H9 (cell line): ENCODE measurements at regions not wholly inside any gene's neighbourhood (a gene's known extent, or its start where the extent isn't known, plus 50 kb on each side); places are given as distances from the start of the nearest gene placed in this dataset.

Experiments
- DNase-seq: peaks from one replicate; pipeline ENCODE4 v3.0.0-alpha.2; 2017
- H2AFZ ChIP-seq: one replicate; pipeline ENCODE4 v1.6.1; 2013; ENCODE audit warnings: mild to moderate bottlenecking, low read length, control low read depth, moderate library complexity
- H2AK5ac ChIP-seq: 2 replicates; pipeline ENCODE4 v1.6.1; 2013; ENCODE audit warnings: low read length, control low read depth, mixed read lengths; ENCODE audit not compliant: insufficient read length
- H2BK120ac ChIP-seq: one replicate; pipeline ENCODE4 v1.6.1; 2013; ENCODE audit warnings: low read depth, mild to moderate bottlenecking, low read length, control low read depth, inconsistent platforms; ENCODE audit not compliant: poor library complexity, severe bottlenecking
- H2BK12ac ChIP-seq: 2 replicates; pipeline ENCODE4 v1.6.1; 2013; ENCODE audit warnings: low read length, control low read depth, mixed read lengths, low read depth; ENCODE audit not compliant: insufficient read length
- H2BK15ac ChIP-seq: 2 replicates; pipeline ENCODE4 v1.6.1; 2013; ENCODE audit warnings: low read depth, low read length, control low read depth
- H2BK20ac ChIP-seq: one replicate; pipeline ENCODE4 v1.6.1; 2013; ENCODE audit warnings: low read depth, mild to moderate bottlenecking, low read length, control low read depth, inconsistent platforms; ENCODE audit not compliant: poor library complexity, severe bottlenecking
- H2BK5ac ChIP-seq: 2 replicates; pipeline ENCODE4 v1.6.1; 2013; ENCODE audit warnings: low read length, control low read depth, mixed read lengths; ENCODE audit not compliant: insufficient read length
- H3K14ac ChIP-seq: 2 replicates; pipeline ENCODE4 v1.6.1; 2013; ENCODE audit warnings: low read length, control low read depth; ENCODE audit not compliant: insufficient read depth
- H3K18ac ChIP-seq: 2 replicates; pipeline ENCODE4 v1.6.1; 2013; ENCODE audit warnings: low read depth, mild to moderate bottlenecking, mixed read lengths, low read length, control low read depth; ENCODE audit not compliant: insufficient read length
- H3K23ac ChIP-seq: 2 replicates; pipeline ENCODE4 v1.6.1; 2013; ENCODE audit warnings: low read length, control low read depth, mixed read lengths, low read depth; ENCODE audit not compliant: insufficient read length
- H3K23me2 ChIP-seq: 2 replicates; pipeline ENCODE4 v1.6.1; 2013; ENCODE audit warnings: low read depth, mild to moderate bottlenecking, mixed read lengths, low read length, control low read depth; ENCODE audit not compliant: insufficient read length, poor library complexity, severe bottlenecking
- H3K27ac ChIP-seq: 2 replicates; pipeline ENCODE4 v1.5.1; 2013; ENCODE audit warnings: low read length, control low read depth, mixed read lengths, low read depth; ENCODE audit not compliant: insufficient read length
- H3K27me3 ChIP-seq: 2 replicates; pipeline ENCODE4 v1.6.1; 2013; ENCODE audit warnings: low read length, control low read depth, inconsistent platforms; ENCODE audit not compliant: insufficient read depth
- H3K4ac ChIP-seq: 2 replicates; pipeline ENCODE4 v1.6.1; 2013; ENCODE audit warnings: low read depth, mild to moderate bottlenecking, control low read depth, inconsistent platforms, low read length, moderate library complexity
- H3K4me1 ChIP-seq: 2 replicates; pipeline ENCODE4 v1.6.1; 2013; ENCODE audit warnings: low read length, control low read depth, inconsistent platforms; ENCODE audit not compliant: insufficient read depth
- H3K4me2 ChIP-seq: 2 replicates; pipeline ENCODE4 v1.6.1; 2013; ENCODE audit warnings: low read length, control low read depth, mixed read lengths; ENCODE audit not compliant: insufficient read length, insufficient read depth
- H3K56ac ChIP-seq: 2 replicates; pipeline ENCODE4 v1.6.1; 2013; ENCODE audit warnings: low read depth, mild to moderate bottlenecking, mixed read lengths, low read length, control low read depth; ENCODE audit not compliant: insufficient read length
- H3K79me1 ChIP-seq: 2 replicates; pipeline ENCODE4 v1.6.1; 2013; ENCODE audit warnings: low read depth, mild to moderate bottlenecking, moderate library complexity, low read length, control low read depth, inconsistent platforms; ENCODE audit not compliant: insufficient read depth, poor library complexity, severe bottlenecking
- H3K79me2 ChIP-seq: 2 replicates; pipeline ENCODE4 v1.6.1; 2013; ENCODE audit warnings: low read length, control low read depth, inconsistent platforms; ENCODE audit not compliant: insufficient read depth
- H3K9ac ChIP-seq: 2 replicates; pipeline ENCODE4 v1.6.1; 2013; ENCODE audit warnings: low read length, control low read depth, mixed read lengths; ENCODE audit not compliant: insufficient read length; ENCODE audit errors: extremely low read depth
- H3K9me3 ChIP-seq: one replicate; pipeline ENCODE4 v1.6.1; 2013; ENCODE audit warnings: low read depth, low read length, inconsistent platforms; ENCODE audit not compliant: control insufficient read depth
- H3T11ph ChIP-seq: one replicate; pipeline ENCODE4 v1.6.1; 2013; ENCODE audit warnings: mild to moderate bottlenecking, low read length, control low read depth, inconsistent platforms
- H4K20me1 ChIP-seq: one replicate; pipeline ENCODE4 v1.6.1; 2013; ENCODE audit not compliant: control insufficient read depth, insufficient read length, insufficient read depth
- H4K5ac ChIP-seq: 2 replicates; pipeline ENCODE4 v1.6.1; 2013; ENCODE audit warnings: low read depth, mild to moderate bottlenecking, mixed read lengths, low read length, control low read depth; ENCODE audit not compliant: insufficient read length
- H4K8ac ChIP-seq: replicated peaks from 2 replicates; pipeline ENCODE4 v1.6.1; 2013; ENCODE audit warnings: low read length, control low read depth, mixed read lengths, low read depth; ENCODE audit not compliant: insufficient read length
- H4K91ac ChIP-seq: 2 replicates; pipeline ENCODE4 v1.6.1; 2013; ENCODE audit warnings: low read depth, mild to moderate bottlenecking, moderate library complexity, mixed read lengths, low read length, control low read depth; ENCODE audit not compliant: insufficient read length
- H3K27ac Mint-ChIP-seq, 3 experiments: 2 replicates in 2 of 3; 3 replicates in 1 of 3; pipeline ENCODE4 v1.8.0; 2020 to 2021; ENCODE audit warnings: mixed read lengths in 3 of 3, mild to moderate bottlenecking in 1 of 3, moderate library complexity in 1 of 3
- H3K27me3 Mint-ChIP-seq: 2 replicates; pipeline ENCODE4 v1.8.0; 2021; ENCODE audit warnings: low read depth, mild to moderate bottlenecking, moderate library complexity, mixed read lengths
- H3K36me3 Mint-ChIP-seq, 3 experiments: 2 replicates in 2 of 3; 3 replicates in 1 of 3; pipeline ENCODE4 v1.8.0; 2020 to 2021; ENCODE audit warnings: low read depth in 3 of 3, mixed read lengths in 3 of 3; ENCODE audit not compliant: insufficient read depth in 1 of 3
- H3K4me1 Mint-ChIP-seq, 2 experiments: 2 replicates each; pipeline ENCODE4 v1.8.0; 2020; ENCODE audit warnings: mixed read lengths in 2 of 2
- H3K4me3 Mint-ChIP-seq, 2 experiments: 2 replicates in 1 of 2; 3 replicates in 1 of 2; pipeline ENCODE4 v1.8.0; 2020 to 2021; ENCODE audit warnings: mild to moderate bottlenecking in 2 of 2, mixed read lengths in 2 of 2, moderate library complexity in 1 of 2
- H3K9me3 Mint-ChIP-seq, 2 experiments: 2 replicates in 1 of 2; 3 replicates in 1 of 2; pipeline ENCODE4 v1.8.0; 2020; ENCODE audit warnings: mild to moderate bottlenecking in 2 of 2, mixed read lengths in 2 of 2, moderate library complexity in 1 of 2
- CTCF ChIP-seq: fragments of 200-600 bp; sonication (generic); conservative IDR thresholded peaks from 3 replicates; pipeline ENCODE4 v1.8.0; 2021; ENCODE audit warnings: antibody characterized with exemption, mild to moderate bottlenecking
- WGBS: extraction: QIAGEN DNeasy Blood & Tissue Kit; methylation state at CpG from one replicate; pipeline ENCODE4 v1.1.7; 2013; ENCODE audit warnings: missing lambda C conversion rate, low lambda C conversion rate, mixed read lengths; ENCODE audit not compliant: insufficient read length; ENCODE audit errors: extremely low coverage; 5-methylcytosine and 5-hydroxymethylcytosine counted together

GRCh38 chr13:80753866-80754265, 412.9 kb upstream of the SPRY2 start:
- Histone ChIP-seq H3K18ac (no peak overlapping the region), H3K27ac (no peak overlapping the region), H3K4me1 (no peaks in the 10 kb centered on the region), H3K14ac (no peak overlapping the region), H2BK12ac (no peak overlapping the region), H3K23ac (no peak overlapping the region), H3K4me2 (no peak overlapping the region), H2BK15ac (no peak overlapping the region), H4K20me1 (no peaks in the 10 kb centered on the region), H3K79me1 (no peaks in the 10 kb centered on the region), H3K9ac (no peak overlapping the region), H2BK120ac (no peak overlapping the region), H3T11ph (no peak overlapping the region), H4K91ac (no peak overlapping the region), H4K8ac (no peak overlapping the region), H3K27me3 (no peaks in the 10 kb centered on the region), H3K56ac (no peak overlapping the region), H3K23me2 (no peaks in the 10 kb centered on the region), H2AK5ac (no peak overlapping the region), H3K4ac (no peak overlapping the region), H3K9me3 (no peaks in the 10 kb centered on the region), H2BK20ac (no peak overlapping the region), H3K79me2 (no peaks in the 10 kb centered on the region), H4K5ac (no peak overlapping the region), H2AFZ (no peak overlapping the region), H2BK5ac (no peak overlapping the region)
- TF ChIP-seq CTCF: no peak
- Mint-ChIP-seq H3K27me3 (no peaks in the 10 kb centered on the region), H3K9me3 (no peaks in the 10 kb centered on the region), H3K4me1 (no peaks in the 10 kb centered on the region), H3K4me3 (no peak overlapping the region), H3K36me3 (no peaks in the 10 kb centered on the region), H3K27ac (no peak overlapping the region)
- DNase-seq: no peak
- WGBS: no CpG with 5 or more reads among the region's 3 CpGs
